ENCODE measurements at regions not wholly inside any gene's neighbourhood (a gene's known extent, or its start where the extent isn't known, plus 50 kb on each side); places are given as distances from the start of the nearest gene placed in this dataset.

DNA sequence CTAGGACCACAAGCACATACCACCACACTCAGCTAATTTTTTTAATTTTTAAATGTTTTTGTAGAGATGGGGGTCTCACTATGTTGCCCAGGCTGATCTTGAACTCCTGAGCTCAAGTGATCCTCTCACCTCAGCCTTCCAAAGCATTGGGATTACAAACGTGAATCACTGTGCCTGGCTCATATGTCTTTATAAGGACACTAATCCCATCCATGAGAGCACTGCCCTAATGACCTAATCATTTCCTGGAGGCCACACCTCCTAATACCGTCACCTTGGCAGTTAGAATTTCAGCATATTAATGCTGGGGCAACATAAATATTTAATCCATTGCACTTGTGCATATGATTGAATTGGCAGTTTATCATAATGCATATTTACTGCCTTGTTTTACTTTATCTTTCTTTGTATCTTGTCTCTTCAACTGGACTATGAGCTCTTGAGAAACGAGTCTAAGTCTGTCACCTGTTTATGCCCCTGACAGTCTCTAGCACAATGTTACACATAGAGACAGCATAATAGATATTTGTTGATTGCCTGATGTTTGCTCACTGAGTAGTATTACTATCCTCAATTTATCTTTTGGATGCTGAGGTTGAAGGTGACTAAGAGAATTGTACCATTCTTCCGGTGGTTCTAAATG lies 172.0 kb downstream of the AASDH start:
- Histone ChIP-seq H3K4me3 (no peak overlapping the region), H3K36me3 (no peaks in the 10 kb centered on the region), H3K9me3 (no peaks in the 10 kb centered on the region), H3K27ac (no peak overlapping the region), H3K4me1 (no peaks in the 10 kb centered on the region), H3K27me3 (no peaks in the 10 kb centered on the region)
- intact Hi-C loops (cut with DNase I; ENCODE audit: low total_unique reads): no loop called here
- DNase-seq: no peak
- no peak for TF ChIP-seq POLR2A (IDR thresholded peaks at IDR 0.05)

DNA sequence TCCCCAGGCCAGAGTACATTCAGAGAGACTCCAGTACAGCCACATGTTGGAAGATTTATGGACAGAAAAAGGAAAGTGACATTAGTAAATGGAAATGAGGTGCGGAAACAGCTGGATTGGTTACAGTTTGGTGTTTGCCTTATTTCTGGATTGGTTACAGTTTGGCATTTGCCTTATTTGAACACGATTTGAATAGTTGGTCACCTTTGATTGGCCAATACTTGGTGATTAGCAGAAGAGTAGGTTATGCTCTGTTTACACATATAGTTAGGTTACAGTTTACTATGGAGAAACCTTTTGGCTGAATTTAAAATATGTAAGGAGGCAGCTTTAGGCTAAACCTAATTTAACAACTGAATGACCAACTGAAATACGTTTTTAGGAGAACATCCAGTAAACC lies 173.7 kb downstream of the AASDH start:
- Histone ChIP-seq H3K9me3 (no peaks in the 10 kb centered on the region), H3K4me1 (no peaks in the 10 kb centered on the region), H3K36me3 (no peaks in the 10 kb centered on the region), H3K27ac (no peak overlapping the region), H3K27me3 (no peaks in the 10 kb centered on the region), H3K4me3 (no peak overlapping the region)
- no peak for DNase-seq
- intact Hi-C loops (cut with DNase I; ENCODE audit: low total_unique reads): no loop called here
- TF ChIP-seq POLR2A (IDR thresholded peaks at IDR 0.05): no peak
- TF ChIP-seq, protein P1, sequence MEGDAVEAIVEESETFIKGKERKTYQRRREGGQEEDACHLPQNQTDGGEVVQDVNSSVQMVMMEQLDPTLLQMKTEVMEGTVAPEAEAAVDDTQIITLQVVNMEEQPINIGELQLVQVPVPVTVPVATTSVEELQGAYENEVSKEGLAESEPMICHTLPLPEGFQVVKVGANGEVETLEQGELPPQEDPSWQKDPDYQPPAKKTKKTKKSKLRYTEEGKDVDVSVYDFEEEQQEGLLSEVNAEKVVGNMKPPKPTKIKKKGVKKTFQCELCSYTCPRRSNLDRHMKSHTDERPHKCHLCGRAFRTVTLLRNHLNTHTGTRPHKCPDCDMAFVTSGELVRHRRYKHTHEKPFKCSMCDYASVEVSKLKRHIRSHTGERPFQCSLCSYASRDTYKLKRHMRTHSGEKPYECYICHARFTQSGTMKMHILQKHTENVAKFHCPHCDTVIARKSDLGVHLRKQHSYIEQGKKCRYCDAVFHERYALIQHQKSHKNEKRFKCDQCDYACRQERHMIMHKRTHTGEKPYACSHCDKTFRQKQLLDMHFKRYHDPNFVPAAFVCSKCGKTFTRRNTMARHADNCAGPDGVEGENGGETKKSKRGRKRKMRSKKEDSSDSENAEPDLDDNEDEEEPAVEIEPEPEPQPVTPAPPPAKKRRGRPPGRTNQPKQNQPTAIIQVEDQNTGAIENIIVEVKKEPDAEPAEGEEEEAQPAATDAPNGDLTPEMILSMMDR (IDR thresholded peaks at IDR 0.05): no peak

DNA sequence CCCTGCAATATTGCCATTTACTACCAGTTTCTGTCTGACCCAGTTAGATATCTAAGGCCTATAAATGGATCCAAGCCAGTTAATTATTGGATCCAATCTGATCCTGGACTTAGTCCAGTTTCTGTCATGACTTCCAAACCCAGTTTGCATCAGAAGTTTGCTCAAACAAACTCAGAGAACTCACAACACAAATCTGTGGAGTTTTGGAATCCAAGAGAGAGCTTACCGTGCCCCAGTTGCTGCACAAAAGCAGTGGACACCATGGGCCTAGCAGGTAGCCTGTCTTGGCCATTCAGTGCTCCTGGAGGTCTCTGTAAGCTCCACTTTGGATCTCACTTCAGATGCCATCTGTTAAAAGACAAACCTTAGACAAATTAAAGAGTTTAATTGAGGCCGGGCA lies 174.5 kb downstream of the AASDH start:
- no peaks in the 10 kb centered on the region for H3K4me1 ChIP-seq
- H3K9me3 ChIP-seq: no peaks in the 10 kb centered on the region
- H3K36me3 ChIP-seq: no peaks in the 10 kb centered on the region
- no peak overlapping the region for H3K27ac ChIP-seq
- intact Hi-C loops (cut with DNase I; ENCODE audit: low total_unique reads): no loop called here
- TF ChIP-seq POLR2A (IDR thresholded peaks at IDR 0.05): no peak
- TF ChIP-seq, protein P1 (IDR thresholded peaks at IDR 0.05): no peak
- no peak overlapping the region for H3K4me3 ChIP-seq
- DNase-seq: no peak
- H3K27me3 ChIP-seq: no peaks in the 10 kb centered on the region

DNA sequence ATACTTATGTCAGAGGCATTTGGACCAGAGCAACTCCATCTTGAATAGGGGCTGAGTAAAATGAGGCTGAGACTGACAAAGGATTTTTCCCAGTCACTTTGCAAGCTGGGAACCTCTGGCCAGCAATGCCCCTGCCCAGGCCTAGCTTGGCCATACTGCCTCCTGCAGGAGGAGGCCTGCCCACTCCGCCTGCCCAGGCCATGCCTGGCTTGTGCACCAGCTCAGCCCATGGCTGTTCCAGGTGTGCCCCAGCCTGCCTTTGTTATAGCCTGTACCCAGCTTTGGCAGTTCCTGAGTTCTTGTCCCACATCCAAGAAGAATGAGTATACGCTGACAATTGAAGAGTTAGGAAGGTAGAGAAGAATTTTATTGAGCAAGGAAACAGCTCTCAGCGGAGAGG lies 176.1 kb downstream of the AASDH start:
- intact Hi-C loops (cut with DNase I; ENCODE audit: low total_unique reads): no loop called here
- no peak for TF ChIP-seq POLR2A (IDR thresholded peaks at IDR 0.05)
- TF ChIP-seq, protein P1 (IDR thresholded peaks at IDR 0.05): no peak

DNA sequence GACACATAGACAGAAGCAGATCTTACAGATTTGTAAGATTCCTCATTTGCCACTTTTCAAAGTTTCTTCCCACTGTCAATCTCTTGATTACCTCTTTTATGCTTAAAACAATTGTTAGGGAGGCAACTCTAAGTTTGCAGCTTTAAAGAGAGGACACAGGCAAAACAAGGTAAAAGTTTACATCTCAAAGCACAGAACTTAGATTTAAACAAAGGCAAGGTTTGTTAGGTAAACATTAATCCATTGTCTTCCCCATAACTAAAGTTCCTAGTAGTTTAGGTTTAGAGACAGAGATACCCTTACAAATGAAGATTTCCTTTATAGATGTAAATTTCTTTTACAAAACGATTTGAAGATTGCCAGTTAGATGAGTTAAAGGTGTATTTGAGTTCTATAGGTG lies 176.9 kb downstream of the AASDH start:
- Histone ChIP-seq H3K36me3 (no peaks in the 10 kb centered on the region), H3K4me1 (no peaks in the 10 kb centered on the region), H3K4me3 (no peak overlapping the region), H3K27ac (no peak overlapping the region), H3K27me3 (no peaks in the 10 kb centered on the region), H3K9me3 (no peaks in the 10 kb centered on the region)
- intact Hi-C loops (cut with DNase I; ENCODE audit: low total_unique reads): no loop called here
- TF ChIP-seq, protein P1 (IDR thresholded peaks at IDR 0.05): no peak
- no peak for TF ChIP-seq POLR2A (IDR thresholded peaks at IDR 0.05)
- no peak for DNase-seq

More for the DNA sequence above, 176.1 kb downstream of the AASDH start:
- no peaks in the 10 kb centered on the region for H3K36me3 ChIP-seq
- H3K9me3 ChIP-seq: no peaks in the 10 kb centered on the region
- no peak for DNase-seq
- H3K4me3 ChIP-seq: no peak overlapping the region
- H3K27me3 ChIP-seq: no peaks in the 10 kb centered on the region
- no peak overlapping the region for H3K27ac ChIP-seq
- no peaks in the 10 kb centered on the region for H3K4me1 ChIP-seq

DNA sequence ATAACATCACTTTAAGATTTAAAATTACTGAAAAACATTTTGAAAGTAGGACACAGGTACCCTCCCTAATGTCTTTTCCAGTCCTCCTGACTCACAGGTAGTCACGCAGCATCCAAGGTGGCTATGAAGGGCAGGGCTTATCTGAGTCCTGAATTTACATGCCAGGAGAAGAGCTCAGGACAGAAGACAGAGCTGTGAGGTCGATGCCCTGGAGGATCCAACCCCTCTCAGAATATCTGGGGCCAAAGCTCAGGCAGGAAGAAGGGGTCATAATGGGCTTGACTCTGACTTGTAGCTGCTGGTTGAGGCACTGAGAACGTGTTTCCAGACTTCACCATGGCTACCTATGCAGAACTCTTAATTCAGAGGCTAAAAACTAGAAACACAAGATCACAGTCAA lies 177.5 kb downstream of the AASDH start:
- H3K4me3 ChIP-seq: no peak overlapping the region

More for the DNA sequence above, 177.5 kb downstream of the AASDH start:
- Histone ChIP-seq H3K9me3 (no peaks in the 10 kb centered on the region), H3K27ac (no peak overlapping the region), H3K4me1 (no peaks in the 10 kb centered on the region), H3K36me3 (no peaks in the 10 kb centered on the region), H3K27me3 (no peaks in the 10 kb centered on the region)
- intact Hi-C loops (cut with DNase I; ENCODE audit: low total_unique reads): no loop called here
- TF ChIP-seq POLR2A (IDR thresholded peaks at IDR 0.05): no peak
- TF ChIP-seq, protein P1 (IDR thresholded peaks at IDR 0.05): no peak
- no peak for DNase-seq

Measured in uterus (tissue), 3 donors.